HCT116 (cell line): ENCODE measurements at regions not wholly inside any gene's neighbourhood (a gene's known extent, or its start where the extent isn't known, plus 50 kb on each side); places are given as distances from the start of the nearest gene placed in this dataset.

Experiments
- ATAC-seq: fragments of 200-7000 bp; cut with Tn5 transposase; 2 replicates; pipeline ENCODE4 v1.9.1; 2020; ENCODE audit warnings: mild to moderate bottlenecking, moderate library complexity
- BruUV-seq: library from RNA; stranded (reverse); fragments of 400-500 nt; replicated peaks from 2 replicates; lab custom pipeline; 2021; lab: Mats Ljungman, UMichigan
- CTCF ChIA-PET: fragments of 300-600 bp; sonication (Branson Sonifier 250); formaldehyde crosslinking; loops from one replicate; lab custom pipeline; 2021; ENCODE audit warnings: antibody characterized with exemption; lab: Charles Lee
- POLR2A ChIA-PET: fragments of 300-600, 350-600 bp; sonication (Branson Sonifier 250); formaldehyde crosslinking; loops from one replicate; lab custom pipeline; 2021; ENCODE audit warnings: antibody characterized with exemption; lab: Charles Lee
- RAD21 ChIA-PET, 2 experiments: fragments of 300-600 bp; sonication (Branson Sonifier 250); formaldehyde crosslinking; loops; one replicate each; lab custom pipeline; 2023; ENCODE audit warnings: low total read pairs in 2 of 2; ENCODE audit not compliant: uncharacterized antibody in 2 of 2, unreplicated experiment in 2 of 2, low non-redundant PET in 1 of 2; lab: Charles Lee
- DNase-seq: peaks from one replicate; pipeline ENCODE4 v3.0.0-alpha.2; 2010; ENCODE audit warnings: low read depth, low spot score
- H2AFZ ChIP-seq: fragments of 200-600 bp; shearing (Covaris generic), sonication (generic); 2 replicates; pipeline ENCODE4 v1.6.1; 2017; ENCODE audit warnings: low read depth, mixed run types, mixed read lengths, antibody characterized with exemption, low read length; ENCODE audit not compliant: poor library complexity, severe bottlenecking
- H3K27ac ChIP-seq: 2 replicates; pipeline ENCODE4 v1.5.1; 2012; ENCODE audit warnings: low read depth, low read length
- H3K27me3 ChIP-seq: fragments of 200-600 bp; sonication (generic); 2 replicates; pipeline ENCODE4 v1.6.1; 2016; ENCODE audit warnings: mixed run types, low read length, mixed read lengths; ENCODE audit not compliant: insufficient read depth
- H3K36me3 ChIP-seq, 2 experiments: fragments of 200-500 bp in 1 of 2; fragments of 200-600 bp in 1 of 2; sonication (Bioruptor generic) in 1 of 2; sonication (generic) in 1 of 2; 2 replicates each; pipeline versions ENCODE4 v1.5.1 to v1.6.1; 2014 to 2016; ENCODE audit warnings: low read length in 2 of 2, inconsistent platforms in 1 of 2, mixed read lengths in 1 of 2, mixed run types in 1 of 2; ENCODE audit not compliant: insufficient read depth in 2 of 2, control insufficient read depth in 1 of 2
- H3K4me1 ChIP-seq, 2 experiments: fragments of 200-600 bp in 1 of 2; sonication (generic) in 1 of 2; 2 replicates each; pipeline versions ENCODE4 v1.5.1 to v1.6.1; 2012 to 2017; ENCODE audit warnings: low read length in 2 of 2, inconsistent platforms in 1 of 2, mild to moderate bottlenecking in 1 of 2, mixed read lengths in 1 of 2, mixed run types in 1 of 2, moderate library complexity in 1 of 2; ENCODE audit not compliant: insufficient read depth in 2 of 2, control insufficient read depth in 1 of 2
- H3K4me2 ChIP-seq: fragments of 200-600 bp; sonication (generic); 2 replicates; pipeline ENCODE4 v1.6.1; 2017; ENCODE audit warnings: mixed run types, low read length, mixed read lengths
- H3K4me3 ChIP-seq, 2 experiments: fragments of 200-600 bp in 1 of 2; sonication (generic) in 1 of 2; replicated peaks in 1 of 2; 2 replicates each; pipeline ENCODE4 v1.5.1; 2011 to 2016; ENCODE audit warnings: low read length in 2 of 2, control low read depth in 1 of 2, low read depth in 1 of 2, mild to moderate bottlenecking in 1 of 2, mixed read lengths in 1 of 2, mixed run types in 1 of 2
- H3K79me2 ChIP-seq: fragments of 200-600 bp; sonication (generic); 2 replicates; pipeline ENCODE4 v1.6.1; 2017; ENCODE audit warnings: mild to moderate bottlenecking, mixed run types, low read length, moderate library complexity, mixed read lengths; ENCODE audit not compliant: insufficient read depth
- H3K9ac ChIP-seq: fragments of 200-600 bp; sonication (generic); 2 replicates; pipeline ENCODE4 v1.6.1; 2016; ENCODE audit warnings: low read length, mixed read lengths
- H3K9me2 ChIP-seq: fragments of 200-600 bp; sonication (generic), shearing (Covaris generic); 2 replicates; pipeline ENCODE4 v1.6.1; 2017; ENCODE audit warnings: mixed run types, mild to moderate bottlenecking, moderate library complexity; ENCODE audit not compliant: insufficient read depth
- H3K9me3 ChIP-seq, 2 experiments: fragments of 200-500 bp in 1 of 2; fragments of 200-600 bp in 1 of 2; sonication (Bioruptor generic) in 1 of 2; sonication (generic) in 1 of 2; 2 replicates each; pipeline ENCODE4 v1.6.1; 2014 to 2017; ENCODE audit warnings: low read length in 2 of 2, mixed read lengths in 2 of 2, inconsistent platforms in 1 of 2, low read depth in 1 of 2, mild to moderate bottlenecking in 1 of 2, mixed run types in 1 of 2, moderate library complexity in 1 of 2; ENCODE audit not compliant: control insufficient read depth in 1 of 2, insufficient read depth in 1 of 2
- H4K20me1 ChIP-seq: fragments of 200-600 bp; sonication (generic), shearing (Covaris generic); 2 replicates; pipeline ENCODE4 v1.6.1; 2017; ENCODE audit warnings: mixed run types, mild to moderate bottlenecking, moderate library complexity; ENCODE audit not compliant: insufficient read depth
- CBX3 ChIP-seq: IDR thresholded peaks from 2 replicates; pipeline ENCODE4 v1.6.1; 2012; ENCODE audit warnings: low read depth
- CEBPB ChIP-seq: IDR thresholded peaks from 2 replicates; pipeline ENCODE4 v1.6.1; 2012; ENCODE audit warnings: low read depth
- EZH2phosphoT487 ChIP-seq: fragments of 200-600 bp; IDR thresholded peaks from 2 replicates; pipeline ENCODE4 v1.6.1; 2018; ENCODE audit warnings: antibody characterized with exemption, borderline replicate concordance
- FOSL1 ChIP-seq: IDR thresholded peaks from 2 replicates; pipeline ENCODE4 v1.6.1; 2012; ENCODE audit warnings: low read depth
- JUND ChIP-seq: IDR thresholded peaks from 2 replicates; pipeline ENCODE4 v1.6.1; 2012
- MAX ChIP-seq: IDR thresholded peaks from 2 replicates; pipeline ENCODE4 v1.6.1; 2012
- POLR2A ChIP-seq: IDR thresholded peaks from 2 replicates; pipeline ENCODE4 v1.7.0; 2011; ENCODE audit warnings: borderline replicate concordance; ENCODE audit not compliant: insufficient read depth, insufficient read length; ENCODE audit errors: extremely low read depth
- RAD21 ChIP-seq: IDR thresholded peaks from 2 replicates; pipeline ENCODE4 v1.6.1; 2012; ENCODE audit warnings: low read depth, mild to moderate bottlenecking
- SRF ChIP-seq: IDR thresholded peaks from 2 replicates; pipeline ENCODE4 v1.6.1; 2012; ENCODE audit warnings: low read depth
- TCF7L2 ChIP-seq: IDR thresholded peaks from 2 replicates; pipeline ENCODE4 v1.7.0; 2011; ENCODE audit warnings: borderline replicate concordance, inconsistent platforms; ENCODE audit not compliant: insufficient read depth, insufficient read length; ENCODE audit errors: extremely low read depth
- ZBTB33 ChIP-seq: IDR thresholded peaks from 2 replicates; pipeline ENCODE4 v1.6.1; 2011; ENCODE audit warnings: mild to moderate bottlenecking, low read length, moderate library complexity; ENCODE audit not compliant: insufficient replicate concordance; ENCODE audit errors: extremely low read depth
- intact Hi-C: fragments of 100-400 bp; cut with micrococcal nuclease; formaldehyde crosslinking; loops from 2 replicates; pipeline ENCODE4 v1.10.0; 2022

DNA sequence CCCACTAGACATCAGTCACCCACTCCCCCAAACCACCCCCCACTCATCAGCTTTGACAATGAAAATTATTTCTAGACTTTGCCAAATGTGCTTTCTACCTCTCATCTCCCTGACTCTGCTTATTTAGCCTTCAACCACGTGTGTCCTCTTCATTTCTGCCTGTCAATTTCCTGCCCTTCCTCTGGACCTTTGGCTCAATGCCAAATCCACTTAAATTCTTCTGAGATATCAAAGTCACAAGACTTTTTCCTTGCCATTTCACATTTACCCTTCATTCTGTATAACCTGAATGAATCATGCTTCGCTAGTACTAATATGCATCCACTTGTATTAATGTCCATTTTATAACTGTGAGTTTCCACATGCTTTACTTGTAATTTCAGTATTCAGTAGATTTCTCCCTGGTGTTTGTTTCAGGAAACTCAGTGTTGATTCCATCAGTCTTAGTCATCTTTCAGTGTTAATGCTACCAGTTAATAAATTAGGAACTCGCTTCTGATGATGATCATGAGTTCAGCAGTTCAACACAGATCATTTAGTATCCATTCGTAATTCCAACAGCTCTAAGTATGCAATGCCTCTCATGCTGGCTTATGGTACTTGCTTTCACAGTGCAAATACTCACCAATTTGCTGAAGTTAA lies 128.2 kb upstream of the OSTN start:
- H3K36me3 ChIP-seq = no peaks in the 10 kb centered on the region
- RAD21 ChIA-PET = no interaction called here
- no peak overlapping the region for H3K27ac ChIP-seq
- BruUV-seq = no TSS peak
- peaks cover 0 to 9% of the 10 kb centered on the region in 2 experiments; a peak in 1 of 4 replicates for H3K4me1 ChIP-seq
- no peak overlapping the region for H3K4me3 ChIP-seq
- ATAC-seq (no peak), DNase-seq (no peak)
- no peaks in the 10 kb centered on the region for H3K79me2 ChIP-seq
- H3K4me2 ChIP-seq = no peak overlapping the region
- no peaks in the 10 kb centered on the region for H3K27me3 ChIP-seq
- TF ChIP-seq CEBPB (no peak), POLR2A (no peak), JUND (no peak), CBX3 (no peak), RAD21 (no peak), SRF (no peak), FOSL1 (no peak), MAX (no peak), EZH2phosphoT487 (no peak), ZBTB33 (no peak), TCF7L2 (no peak)
- CTCF ChIA-PET = no interaction called here
- POLR2A ChIA-PET = no interaction called here
- intact Hi-C loops = no loop called here
- H4K20me1 ChIP-seq = no peaks in the 10 kb centered on the region
- no peaks in the 10 kb centered on the region for H3K9me3 ChIP-seq
- H3K9me2 ChIP-seq = no peaks in the 10 kb centered on the region
- H2AFZ ChIP-seq = no peak overlapping the region
- no peak overlapping the region for H3K9ac ChIP-seq
